BE2C (cell line): ENCODE measurements at regions not wholly inside any gene's neighbourhood (a gene's known extent, or its start where the extent isn't known, plus 50 kb on each side); places are given as distances from the start of the nearest gene placed in this dataset.

Experiments used
- DNase-seq: peaks from one replicate; pipeline ENCODE4 v3.0.0-alpha.2; 2020
- H3K27me3 ChIP-seq: fragments of 250-450 bp; sonication (Bioruptor Pico); 2 replicates; pipeline ENCODE4 v1.5.1; 2020; ENCODE audit warnings: mild to moderate bottlenecking
- H3K36me3 ChIP-seq: fragments of 250-450 bp; sonication (Bioruptor Pico); 2 replicates; pipeline ENCODE4 v1.5.1; 2020; ENCODE audit warnings: mild to moderate bottlenecking
- H3K4me1 ChIP-seq: fragments of 250-450 bp; sonication (Bioruptor Pico); 2 replicates; pipeline ENCODE4 v1.5.1; 2020
- H3K4me3 ChIP-seq: 2 replicates; pipeline ENCODE4 v1.5.1; 2011; ENCODE audit warnings: low read depth, low read length
- H3K9me3 ChIP-seq: fragments of 250-450 bp; sonication (Bioruptor Pico); 2 replicates; pipeline ENCODE4 v1.5.1; 2020
- TF ChIP-seq, protein P1 (sequence below): IDR thresholded peaks from 2 replicates; pipeline ENCODE4 v1.5.1; 2012; ENCODE audit warnings: mild to moderate bottlenecking, low read depth, low read length

DNA sequence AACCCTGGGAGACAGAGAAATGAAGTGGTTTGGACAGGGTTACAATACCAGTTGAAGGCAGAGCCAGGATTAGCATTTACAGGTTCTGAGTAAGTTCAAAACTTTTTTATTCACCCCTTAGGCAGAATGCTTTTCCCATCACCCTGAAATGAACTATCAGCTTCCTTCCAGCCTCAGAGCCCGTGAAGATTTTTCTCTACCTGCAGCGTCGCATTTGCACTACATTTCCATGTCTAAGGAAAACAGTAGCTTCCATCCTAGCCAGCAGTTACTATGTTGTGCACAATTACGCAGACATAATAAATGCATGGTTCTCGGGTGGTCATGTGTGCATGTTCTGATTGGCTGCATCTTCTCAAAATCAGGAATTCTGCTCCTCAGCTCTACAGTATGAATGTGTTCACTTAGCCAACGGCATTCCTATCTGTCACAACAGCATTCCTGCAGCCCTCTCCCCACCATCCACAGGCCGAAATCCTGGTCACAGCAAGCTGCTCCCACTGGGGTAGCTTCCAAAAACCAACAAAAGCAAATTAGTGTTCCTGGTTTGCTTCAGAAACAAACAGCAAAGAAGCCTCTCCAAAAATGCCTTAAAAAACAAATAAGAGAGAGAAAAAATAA, 510.8 kb upstream of the SEMA6D start:
- no peaks in the 10 kb centered on the region for H3K4me1 ChIP-seq
- TF ChIP-seq, protein P1, sequence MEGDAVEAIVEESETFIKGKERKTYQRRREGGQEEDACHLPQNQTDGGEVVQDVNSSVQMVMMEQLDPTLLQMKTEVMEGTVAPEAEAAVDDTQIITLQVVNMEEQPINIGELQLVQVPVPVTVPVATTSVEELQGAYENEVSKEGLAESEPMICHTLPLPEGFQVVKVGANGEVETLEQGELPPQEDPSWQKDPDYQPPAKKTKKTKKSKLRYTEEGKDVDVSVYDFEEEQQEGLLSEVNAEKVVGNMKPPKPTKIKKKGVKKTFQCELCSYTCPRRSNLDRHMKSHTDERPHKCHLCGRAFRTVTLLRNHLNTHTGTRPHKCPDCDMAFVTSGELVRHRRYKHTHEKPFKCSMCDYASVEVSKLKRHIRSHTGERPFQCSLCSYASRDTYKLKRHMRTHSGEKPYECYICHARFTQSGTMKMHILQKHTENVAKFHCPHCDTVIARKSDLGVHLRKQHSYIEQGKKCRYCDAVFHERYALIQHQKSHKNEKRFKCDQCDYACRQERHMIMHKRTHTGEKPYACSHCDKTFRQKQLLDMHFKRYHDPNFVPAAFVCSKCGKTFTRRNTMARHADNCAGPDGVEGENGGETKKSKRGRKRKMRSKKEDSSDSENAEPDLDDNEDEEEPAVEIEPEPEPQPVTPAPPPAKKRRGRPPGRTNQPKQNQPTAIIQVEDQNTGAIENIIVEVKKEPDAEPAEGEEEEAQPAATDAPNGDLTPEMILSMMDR = no peak

DNA sequence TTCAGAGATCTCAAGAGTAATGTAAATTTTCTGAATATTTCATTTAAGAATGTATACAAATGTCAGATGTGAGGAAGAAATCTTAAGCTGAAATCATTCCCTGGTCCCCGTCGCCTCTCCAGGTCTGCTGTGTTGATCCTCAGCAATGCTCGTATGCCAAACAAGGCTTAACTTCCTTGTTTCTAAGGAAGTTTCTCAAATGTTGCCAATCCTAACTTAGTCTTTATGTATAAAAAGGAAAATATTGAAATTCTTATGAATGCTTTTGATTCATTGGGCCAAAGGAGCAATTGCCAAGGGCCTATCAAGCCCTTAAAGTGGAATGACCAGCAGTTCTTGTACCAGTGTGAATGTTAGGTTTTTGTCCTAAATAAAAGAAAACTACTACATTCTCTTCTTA, 507.7 kb upstream of the SEMA6D start:
- no peak for DNase-seq
- Histone ChIP-seq H3K36me3 (no peaks in the 10 kb centered on the region), H3K27me3 (no peaks in the 10 kb centered on the region), H3K4me3 (no peak overlapping the region), H3K4me1 (no peaks in the 10 kb centered on the region), H3K9me3 (no peaks in the 10 kb centered on the region)
- TF ChIP-seq, protein P1 = no peak

More for the DNA sequence above, 510.8 kb upstream of the SEMA6D start:
- DNase-seq = no peak
- no peaks in the 10 kb centered on the region for H3K27me3 ChIP-seq
- H3K36me3 ChIP-seq = no peaks in the 10 kb centered on the region
- H3K4me3 ChIP-seq = no peak overlapping the region
- no peaks in the 10 kb centered on the region for H3K9me3 ChIP-seq

GRCh38 chr15:47212222-47213010, 504.9 kb upstream of the SEMA6D start:
- Histone ChIP-seq H3K9me3 (no peaks in the 10 kb centered on the region), H3K4me3 (no peak overlapping the region), H3K27me3 (no peaks in the 10 kb centered on the region), H3K4me1 (no peaks in the 10 kb centered on the region), H3K36me3 (no peaks in the 10 kb centered on the region)
- no peak for DNase-seq
- TF ChIP-seq, protein P1 = no peak

- Histone ChIP-seq H3K36me3 (no peaks in the 10 kb centered on the region), H3K4me1 (no peaks in the 10 kb centered on the region; the same call in 1 of the 2 replicates), H3K4me3 (no peak overlapping the region), H3K9me3 (no peaks in the 10 kb centered on the region), H3K27me3 (no peaks in the 10 kb centered on the region)
- TF ChIP-seq, protein P1 = no peak
- DNase-seq = no peak
These were observed 503.4 kb upstream of the SEMA6D start for GRCh38 chr15:47213883-47214282.

GRCh38 chr15:47218295-47218694, 499.0 kb upstream of the SEMA6D start:
- no peaks in the 10 kb centered on the region; the same call in 1 of the 2 replicates for H3K4me1 ChIP-seq
- DNase-seq = no peak
- no peaks in the 10 kb centered on the region for H3K9me3 ChIP-seq
- no peak overlapping the region for H3K4me3 ChIP-seq
- H3K36me3 ChIP-seq = no peaks in the 10 kb centered on the region
- no peaks in the 10 kb centered on the region for H3K27me3 ChIP-seq
- TF ChIP-seq, protein P1 = no peak

- H3K36me3 ChIP-seq = no peaks in the 10 kb centered on the region
- no peaks in the 10 kb centered on the region for H3K9me3 ChIP-seq
- TF ChIP-seq, protein P1 = no peak
- no peaks in the 10 kb centered on the region for H3K27me3 ChIP-seq
- H3K4me1 ChIP-seq = no peaks in the 10 kb centered on the region
- no peak overlapping the region for H3K4me3 ChIP-seq
- no peak for DNase-seq
These were observed 472.9 kb upstream of the SEMA6D start for GRCh38 chr15:47244361-47244760.
